NCI-H146 treated with DMSO at 0.1 percent for 48 hours (cell line): ENCODE measurements at regions not wholly inside any gene's neighbourhood (a gene's known extent, or its start where the extent isn't known, plus 50 kb on each side); places are given as distances from the start of the nearest gene placed in this dataset.
"Not testable (repeated sequence)": the region's sequence is repeated elsewhere in the genome, so short reads cannot be mapped to it uniquely, and the experiment has no call there.

Source experiments
- DNase-seq: peaks from one replicate; lab custom pipeline; 2025; ENCODE audit not compliant: unreplicated experiment; lab: John Stamatoyannopoulos, UW

GRCh38 chr2:36302911-36303310 is 52.7 kb upstream of the CRIM1 start:
- no peak for DNase-seq

- no peak for DNase-seq
Observed at GRCh38 chr2:36301843-36302242, 53.7 kb upstream of the CRIM1 start.

- no peak for DNase-seq
Observed at GRCh38 chr2:36300697-36301096, 54.9 kb upstream of the CRIM1 start.

DNA sequence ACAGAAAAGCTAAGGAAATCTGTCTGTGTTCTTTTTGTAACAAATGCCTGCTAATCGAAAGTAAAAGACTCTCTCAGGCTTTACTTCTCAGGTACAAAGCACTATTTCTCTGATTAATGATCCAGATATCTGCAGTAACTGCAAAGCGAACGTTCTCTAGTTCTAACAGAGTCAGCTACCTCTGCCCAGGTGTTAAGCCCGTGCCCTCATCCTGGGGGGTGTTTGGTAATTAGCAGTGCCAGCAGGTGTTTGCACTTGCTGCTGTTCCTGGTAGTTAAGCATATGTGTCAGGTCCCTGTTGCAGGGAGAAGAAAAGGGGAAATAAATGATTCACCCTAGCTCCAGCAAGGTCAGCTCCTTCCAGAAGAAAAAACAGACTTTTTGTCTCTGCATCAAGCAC is 58.8 kb upstream of the CRIM1 start:
- DNase-seq: no peak

DNA sequence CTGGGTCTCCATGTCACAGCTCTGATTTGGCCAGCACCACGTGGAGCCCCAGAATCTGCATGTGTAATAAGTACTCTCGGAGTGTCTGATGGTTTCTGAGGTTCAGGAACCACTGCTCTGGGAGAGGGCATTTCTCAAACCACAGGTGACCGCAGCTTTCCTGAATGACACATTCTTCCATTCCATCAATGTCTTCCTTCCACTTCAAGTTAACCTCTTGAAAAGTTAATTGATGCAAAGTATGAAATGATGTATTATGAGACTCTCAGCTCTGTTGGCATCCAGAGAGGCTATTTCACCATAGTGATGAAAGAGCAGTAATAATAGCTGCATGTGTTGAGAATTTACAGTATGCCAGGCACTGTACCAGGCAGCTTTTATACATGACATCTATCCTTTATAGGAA is 61.3 kb upstream of the CRIM1 start:
- DNase-seq: no peak

GRCh38 chr2:36290306-36290856 is 65.2 kb upstream of the CRIM1 start:
- DNase-seq: no peak

- no peak for DNase-seq
Observed at GRCh38 chr2:36289731-36290130, 65.8 kb upstream of the CRIM1 start.

DNA sequence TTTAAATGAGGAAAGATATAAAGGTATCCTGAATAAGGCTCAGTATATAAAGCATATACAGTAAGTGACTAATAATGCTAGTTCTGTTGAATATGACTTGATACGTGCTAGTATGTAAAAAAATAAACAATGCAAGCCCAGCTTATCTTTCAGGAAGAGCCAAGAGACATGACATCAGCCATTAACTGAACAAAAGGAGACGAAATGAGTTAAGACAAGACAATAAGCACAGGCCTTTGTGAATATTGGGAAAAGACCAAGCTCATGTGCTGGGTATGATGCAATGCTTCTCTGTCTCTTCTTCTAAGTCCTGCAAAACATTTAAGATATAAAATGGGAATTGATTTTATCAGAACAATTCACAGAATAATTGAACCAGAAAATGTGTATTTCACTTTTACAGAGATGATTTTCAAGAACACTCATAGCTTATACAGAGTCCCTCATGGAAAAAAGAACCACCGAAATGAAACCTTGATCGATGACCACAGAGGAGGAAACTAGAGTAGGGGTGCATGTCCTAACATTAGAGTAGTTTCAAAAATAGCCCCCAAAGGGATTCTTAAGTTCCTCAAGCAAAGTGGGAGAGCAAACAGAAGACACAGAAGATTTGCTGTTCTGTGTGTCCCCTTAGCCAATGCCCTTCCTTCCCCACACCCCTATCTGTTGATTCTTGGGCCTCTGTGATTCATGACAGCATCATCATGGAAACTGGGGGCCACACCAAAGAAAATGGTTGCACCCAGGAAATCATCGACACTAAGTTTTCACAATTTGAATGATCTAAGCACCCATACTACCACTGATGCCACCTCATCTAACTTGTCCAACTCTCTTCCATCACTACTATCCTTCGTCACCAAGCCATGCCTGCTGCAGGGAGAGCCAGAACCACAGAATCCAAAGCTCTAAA is 68.0 kb upstream of the CRIM1 start:
- DNase-seq: no peak

DNA sequence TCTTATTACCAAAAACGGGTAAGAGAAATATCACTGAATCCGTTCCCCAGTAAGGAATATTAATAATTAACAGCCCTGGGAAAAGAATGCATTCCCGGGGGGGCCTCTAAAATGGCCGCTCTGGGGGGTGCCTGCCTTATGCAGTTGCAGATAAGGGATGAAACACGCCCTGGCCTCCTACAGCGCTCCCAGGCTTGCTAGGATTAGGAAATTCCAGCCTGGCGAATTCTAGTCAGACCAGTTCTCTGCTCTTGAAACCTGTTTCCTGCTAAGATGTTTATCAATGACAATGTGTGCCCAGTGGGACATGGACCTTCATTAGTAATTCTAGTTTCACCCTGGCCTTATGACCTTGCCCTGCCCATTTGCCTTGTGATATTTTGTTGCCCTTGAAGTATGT is 76.1 kb upstream of the CRIM1 start:
- not testable (repeated sequence) for DNase-seq

DNA sequence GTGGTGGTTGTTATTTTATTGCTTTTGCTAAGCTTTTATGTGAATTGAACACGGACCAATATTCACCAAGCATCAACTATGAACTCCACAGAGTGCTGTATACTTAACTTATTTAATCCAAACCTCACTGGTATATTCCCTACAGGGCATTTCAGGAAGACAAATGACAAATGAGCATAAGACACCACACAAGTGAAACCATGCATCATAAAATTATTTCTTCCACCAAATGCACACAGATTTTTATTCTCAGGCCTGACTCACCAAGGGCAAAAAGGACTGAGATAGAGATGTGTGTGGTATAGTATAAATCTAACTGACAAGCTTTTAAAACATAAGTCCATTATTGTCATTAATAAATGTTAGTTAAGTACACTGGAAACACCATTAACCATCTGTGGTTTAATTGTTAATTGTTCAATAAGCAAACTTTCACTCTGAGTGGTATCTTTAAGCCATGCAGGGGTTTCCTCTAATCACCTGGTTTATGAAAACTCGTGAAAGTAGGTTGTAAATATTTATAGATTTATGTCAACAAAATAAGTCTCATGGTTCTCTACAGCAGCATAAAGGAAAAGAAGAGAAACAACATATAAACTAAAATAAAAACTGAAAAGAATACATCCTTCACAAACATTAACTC is 77.6 kb upstream of the CRIM1 start:
- no peak for DNase-seq

DNA sequence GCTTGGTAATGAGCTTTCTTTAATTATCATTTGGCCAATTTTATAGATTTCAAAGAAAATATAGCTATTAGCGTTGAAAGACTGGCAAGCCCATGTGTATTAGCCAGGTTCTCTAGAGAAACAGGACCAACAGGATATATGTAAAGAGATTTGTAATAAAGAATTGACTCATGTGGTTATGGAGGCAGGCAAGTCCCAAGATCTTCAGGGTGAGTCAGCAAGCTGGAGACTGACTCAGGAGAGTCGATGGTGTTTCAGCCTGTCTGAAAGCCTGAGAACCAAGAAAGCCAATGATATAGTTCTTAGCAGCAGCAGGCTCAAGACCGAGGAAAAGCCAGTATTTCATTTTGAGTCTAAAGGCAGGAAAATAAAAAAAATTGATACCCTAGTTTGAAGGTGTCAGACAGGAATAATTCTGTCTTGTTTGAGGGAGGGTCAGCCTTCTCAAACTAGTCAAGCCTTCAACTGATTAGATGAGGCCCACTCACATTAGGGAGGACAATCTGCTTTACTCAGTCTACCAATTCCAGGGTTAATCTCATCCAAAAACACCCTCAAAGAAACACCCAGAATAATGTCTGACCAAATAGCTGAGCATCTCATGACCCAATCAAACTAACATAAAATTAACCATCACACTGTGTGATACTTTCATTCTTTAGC is 78.3 kb upstream of the CRIM1 start:
- no peak for DNase-seq

GRCh38 chr2:36271266-36271665 is 84.3 kb upstream of the CRIM1 start:
- DNase-seq: no peak

GRCh38 chr2:36270758-36271157 is 84.8 kb upstream of the CRIM1 start:
- no peak for DNase-seq

DNA sequence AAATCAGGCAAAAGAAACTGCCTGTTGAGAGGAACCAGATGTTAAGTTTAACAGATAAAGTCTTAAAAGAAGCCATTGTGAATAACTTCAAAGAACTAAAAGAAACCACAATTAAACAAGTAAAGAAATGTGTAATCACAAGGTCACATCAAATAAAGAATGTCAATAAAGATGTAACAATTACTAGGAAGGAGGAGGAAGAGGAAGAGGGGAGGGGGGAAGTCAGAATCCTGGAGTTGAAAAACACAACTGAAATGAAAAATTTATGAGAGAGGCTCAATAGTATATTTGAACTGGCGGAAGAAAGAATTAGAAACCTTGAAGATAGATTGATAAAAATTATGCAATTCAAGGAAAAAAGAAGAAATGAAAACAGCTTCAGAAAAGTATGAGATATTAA is 88.4 kb upstream of the CRIM1 start:
- DNase-seq: no peak

GRCh38 chr2:36266536-36267121 is 88.9 kb upstream of the CRIM1 start:
- no peak for DNase-seq

DNA sequence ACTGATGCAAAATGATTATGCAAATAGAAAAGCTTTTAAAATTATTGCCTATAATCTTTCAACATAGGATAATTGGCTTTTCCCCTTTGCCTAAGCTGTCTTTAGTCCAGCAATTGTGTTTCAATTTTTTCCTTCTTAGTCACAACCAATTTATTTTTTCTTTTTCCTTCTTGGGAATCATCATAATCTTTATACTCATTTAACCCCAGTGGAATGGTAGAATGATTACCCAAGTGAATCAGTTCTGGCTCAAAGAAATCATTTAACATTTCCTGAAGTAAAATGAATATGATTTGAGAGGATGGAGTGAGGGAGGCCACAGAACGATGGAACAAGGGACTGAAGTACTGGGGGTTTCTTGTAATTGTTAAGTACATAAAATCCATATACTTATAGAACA is 93.0 kb upstream of the CRIM1 start:
- no peak for DNase-seq

DNA sequence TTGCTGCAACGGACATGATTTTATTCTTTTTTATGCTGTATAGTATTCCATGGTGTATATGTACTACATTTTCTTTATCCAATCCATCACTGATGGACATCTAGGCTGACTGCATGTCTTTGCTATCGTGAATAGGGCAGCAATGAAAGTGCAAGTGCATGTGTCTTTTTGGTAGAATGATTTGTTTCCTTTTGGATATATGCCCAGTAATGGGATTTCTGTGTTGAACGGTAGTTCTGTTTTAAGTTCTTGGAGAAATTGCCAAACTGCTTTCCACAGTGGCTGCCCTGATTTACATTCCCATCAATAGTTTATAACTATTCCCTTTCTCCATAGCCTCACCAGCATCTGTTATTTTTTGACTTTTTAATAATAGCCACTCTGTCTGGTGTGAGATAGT is 99.7 kb upstream of the CRIM1 start:
- DNase-seq: no peak

GRCh38 chr2:36253086-36253485 is 102.5 kb upstream of the CRIM1 start:
- no peak for DNase-seq

GRCh38 chr2:36246320-36246990 is 109.1 kb upstream of the CRIM1 start:
- no peak for DNase-seq

GRCh38 chr2:36245651-36246050 is 109.9 kb upstream of the CRIM1 start:
- no peak for DNase-seq

DNA sequence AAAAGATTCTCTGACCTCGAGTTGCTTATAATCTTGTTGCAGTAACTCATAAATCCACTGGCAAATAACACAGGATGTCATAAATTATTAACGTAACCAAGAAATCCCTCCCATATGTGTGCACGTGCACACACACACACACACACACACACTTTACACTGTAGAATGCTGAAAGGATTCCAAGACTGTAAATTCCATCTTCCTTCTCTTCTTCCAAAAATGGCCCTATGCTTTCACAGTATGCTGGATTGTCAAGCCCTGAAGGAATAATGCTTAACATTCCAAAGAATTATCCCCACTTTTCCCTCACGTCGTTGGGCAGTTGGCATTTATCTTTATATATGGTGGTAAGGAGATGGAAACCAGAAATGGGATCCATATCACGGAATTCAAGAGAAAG is 117.5 kb upstream of the CRIM1 start:
- DNase-seq: no peak
